GM10266 (cell line): ENCODE measurements at regions not wholly inside any gene's neighbourhood (a gene's known extent, or its start where the extent isn't known, plus 50 kb on each side); places are given as distances from the start of the nearest gene placed in this dataset.

Experiments used
- DNase-seq: peaks from one replicate; pipeline ENCODE4 v3.0.0; 2012; ENCODE audit errors: extremely low spot score
- CTCF ChIP-seq: IDR thresholded peaks from 2 replicates; pipeline ENCODE4 v1.5.1; 2012; ENCODE audit warnings: mild to moderate bottlenecking, low read depth; ENCODE audit not compliant: control insufficient read depth, insufficient read depth; ENCODE audit errors: missing control alignments

- no peak for DNase-seq
- no peak for TF ChIP-seq CTCF
Measured at GRCh38 chr1:239456788-239457187, 70.4 kb downstream of the CHRM3 start.

- TF ChIP-seq CTCF, result no peak
- DNase-seq, result no peak
Measured at GRCh38 chr1:239457491-239458143, 71.2 kb downstream of the CHRM3 start.

GRCh38 chr1:239458144-239458500 is 71.8 kb downstream of the CHRM3 start:
- TF ChIP-seq CTCF, result no peak
- DNase-seq, result no peak

GRCh38 chr1:239467730-239468129 is 81.4 kb downstream of the CHRM3 start:
- DNase-seq, result no peak
- TF ChIP-seq CTCF, result no peak

GRCh38 chr1:239478069-239478468 is 91.7 kb downstream of the CHRM3 start:
- DNase-seq, result no peak
- no peak for TF ChIP-seq CTCF

- TF ChIP-seq CTCF, result no peak
- no peak for DNase-seq
Measured at GRCh38 chr1:239483391-239483790, 97.0 kb downstream of the CHRM3 start.

GRCh38 chr1:239493811-239494414 is 107.5 kb downstream of the CHRM3 start:
- TF ChIP-seq CTCF, result no peak
- no peak for DNase-seq
